H1 (cell line): ENCODE measurements at regions not wholly inside any gene's neighbourhood (a gene's known extent, or its start where the extent isn't known, plus 50 kb on each side); places are given as distances from the start of the nearest gene placed in this dataset.

ENCODE experiments used
- CTCF ChIA-PET: fragments of 300-600 bp; sonication (Branson Sonifier 250); formaldehyde crosslinking; loops from one replicate; lab custom pipeline; 2021; ENCODE audit not compliant: partially characterized antibody; lab: Charles Lee
- POLR2A ChIA-PET: fragments of 300-600 bp; sonication (Branson Sonifier 250); formaldehyde crosslinking; loops from one replicate; lab custom pipeline; 2021; ENCODE audit warnings: inconsistent platforms; ENCODE audit not compliant: partially characterized antibody; lab: Charles Lee
- DNase-seq, 2 experiments: peaks; one replicate each; pipeline versions ENCODE4 v3.0.0 to v3.0.0-alpha.2; 2010 to 2022; ENCODE audit warnings: low spot score in 2 of 2, low read depth in 1 of 2, mixed read lengths in 1 of 2
- FAIRE-seq: peaks from 2 replicates; lab custom pipeline; 2011; peaks lifted over from hg19 to GRCh38; lab: Jason Lieb, UNC
- H2AFZ ChIP-seq: 2 replicates; pipeline ENCODE4 v1.8.1; 2012; ENCODE audit warnings: low read length, inconsistent platforms
- H2AK5ac ChIP-seq: 2 replicates; pipeline ENCODE4 v1.6.1; 2013; ENCODE audit warnings: low read depth, low read length
- H2BK120ac ChIP-seq: replicated peaks from 2 replicates; pipeline ENCODE3; 2013; ENCODE audit warnings: low read depth, low read length, inconsistent platforms
- H2BK12ac ChIP-seq: 2 replicates; pipeline ENCODE4 v1.6.1; 2013; ENCODE audit warnings: low read depth, low read length
- H2BK15ac ChIP-seq: 2 replicates; pipeline ENCODE4 v1.6.1; 2013; ENCODE audit warnings: low read length
- H2BK20ac ChIP-seq: 2 replicates; pipeline ENCODE4 v1.6.1; 2013; ENCODE audit warnings: low read length
- H2BK5ac ChIP-seq: 2 replicates; pipeline ENCODE4 v1.6.1; 2013; ENCODE audit warnings: low read depth, low read length
- H3K14ac ChIP-seq: 2 replicates; pipeline ENCODE4 v1.6.1; 2013; ENCODE audit warnings: inconsistent platforms; ENCODE audit not compliant: insufficient read length
- H3K18ac ChIP-seq: 2 replicates; pipeline ENCODE4 v1.6.1; 2013; ENCODE audit warnings: low read length; ENCODE audit errors: extremely low read depth
- H3K23ac ChIP-seq: 2 replicates; pipeline ENCODE4 v1.6.1; 2013; ENCODE audit warnings: inconsistent platforms; ENCODE audit not compliant: insufficient read length
- H3K23me2 ChIP-seq: 2 replicates; pipeline ENCODE4 v1.6.1; 2013; ENCODE audit warnings: low read depth, low read length
- H3K27ac ChIP-seq: 2 replicates; pipeline ENCODE4 v1.6.1; 2011; ENCODE audit warnings: low read depth, low read length, inconsistent platforms
- H3K27me3 ChIP-seq, 4 experiments: replicated peaks in 1 of 4; 1 replicate in 1 of 4; 2 replicates in 3 of 4; pipeline versions ENCODE4 v1.6.1 to v1.8.1; 2011 to 2013; ENCODE audit warnings: low read length in 3 of 4, mild to moderate bottlenecking in 3 of 4, inconsistent platforms in 2 of 4, mixed read lengths in 2 of 4, moderate library complexity in 1 of 4; ENCODE audit not compliant: control insufficient read depth in 3 of 4, insufficient read depth in 3 of 4; ENCODE audit errors: extremely low read depth in 1 of 4
- H3K36me3 ChIP-seq, 4 experiments: 2 replicates each; pipeline versions ENCODE4 v1.6.1 to v1.8.1; 2011 to 2013; ENCODE audit warnings: mild to moderate bottlenecking in 4 of 4, low read length in 3 of 4, moderate library complexity in 2 of 4, control low read depth in 1 of 4, inconsistent platforms in 1 of 4; ENCODE audit not compliant: insufficient read depth in 4 of 4, control insufficient read depth in 2 of 4
- H3K4ac ChIP-seq: replicated peaks from 2 replicates; pipeline ENCODE3; 2013; ENCODE audit warnings: low read length, low read depth, mixed read lengths, inconsistent platforms; ENCODE audit not compliant: insufficient read length
- H3K4me1 ChIP-seq, 4 experiments: replicated peaks in 1 of 4; 1 replicate in 1 of 4; 2 replicates in 3 of 4; pipeline versions ENCODE4 v1.6.1 to v1.8.1; 2011 to 2013; ENCODE audit warnings: low read length in 3 of 4, inconsistent platforms in 2 of 4, mixed read lengths in 1 of 4; ENCODE audit not compliant: insufficient read depth in 4 of 4, control insufficient read depth in 3 of 4
- H3K4me2 ChIP-seq, 2 experiments: 2 replicates each; pipeline versions ENCODE4 v1.6.1 to v1.8.1; 2011 to 2013; ENCODE audit warnings: low read depth in 2 of 2, low read length in 2 of 2, control low read depth in 1 of 2, inconsistent platforms in 1 of 2, mild to moderate bottlenecking in 1 of 2; ENCODE audit not compliant: insufficient read depth in 1 of 2
- H3K4me3 ChIP-seq, 4 experiments: fragments of 200-600, 300-600 bp in 1 of 4; sonication (generic), shearing (Covaris generic), sonication (Bioruptor Twin) in 1 of 4; 2 replicates each; pipeline versions ENCODE4 v1.5.1 to v1.8.1; 2011 to 2016; ENCODE audit warnings: low read length in 4 of 4, low read depth in 3 of 4, control low read depth in 2 of 4, inconsistent platforms in 2 of 4, mild to moderate bottlenecking in 2 of 4, mixed read lengths in 1 of 4, moderate library complexity in 1 of 4; ENCODE audit not compliant: insufficient read depth in 2 of 4; ENCODE audit errors: extremely low read depth in 1 of 4
- H3K56ac ChIP-seq: replicated peaks from 2 replicates; pipeline ENCODE3; 2013; ENCODE audit warnings: low read depth, mild to moderate bottlenecking, mixed read lengths, low read length, inconsistent platforms; ENCODE audit not compliant: insufficient read length
- H3K79me1 ChIP-seq: 2 replicates; pipeline ENCODE4 v1.6.1; 2013; ENCODE audit warnings: low read depth, low read length, control low read depth
- H3K79me2 ChIP-seq, 2 experiments: 2 replicates each; pipeline versions ENCODE4 v1.6.1 to v1.8.1; 2012 to 2013; ENCODE audit warnings: low read length in 2 of 2, mild to moderate bottlenecking in 2 of 2, inconsistent platforms in 1 of 2; ENCODE audit not compliant: insufficient read depth in 2 of 2, control insufficient read depth in 1 of 2
- H3K9ac ChIP-seq, 4 experiments: replicated peaks in 1 of 4; 1 replicate in 1 of 4; 2 replicates in 3 of 4; pipeline versions ENCODE4 v1.6.1 to v1.8.1; 2011 to 2013; ENCODE audit warnings: low read depth in 3 of 4, low read length in 3 of 4, control low read depth in 2 of 4, mild to moderate bottlenecking in 2 of 4, moderate library complexity in 2 of 4, inconsistent platforms in 1 of 4; ENCODE audit errors: extremely low read depth in 1 of 4
- H3K9me3 ChIP-seq, 2 experiments: 2 replicates each; pipeline versions ENCODE4 v1.6.1 to v1.8.1; 2012 to 2013; ENCODE audit warnings: mild to moderate bottlenecking in 2 of 2, moderate library complexity in 2 of 2, control low read depth in 1 of 2, inconsistent platforms in 1 of 2, low read depth in 1 of 2, low read length in 1 of 2, mixed read lengths in 1 of 2; ENCODE audit not compliant: insufficient read depth in 2 of 2
- H4K20me1 ChIP-seq, 2 experiments: replicated peaks in 1 of 2; 2 replicates each; pipeline versions ENCODE3 to v1.8.1; 2011 to 2013; ENCODE audit warnings: inconsistent platforms in 2 of 2, low read length in 2 of 2, mild to moderate bottlenecking in 1 of 2; ENCODE audit not compliant: insufficient read depth in 2 of 2, control insufficient read depth in 1 of 2
- H4K5ac ChIP-seq: 2 replicates; pipeline ENCODE4 v1.6.1; 2013; ENCODE audit warnings: low read length, low read depth, mixed read lengths, inconsistent platforms; ENCODE audit not compliant: insufficient read length
- H4K8ac ChIP-seq: 2 replicates; pipeline ENCODE4 v1.8.0; 2013; ENCODE audit warnings: mild to moderate bottlenecking, moderate library complexity, low read length, inconsistent platforms; ENCODE audit not compliant: insufficient read depth; ENCODE audit errors: extremely low read depth
- H4K91ac ChIP-seq: replicated peaks from 2 replicates; pipeline ENCODE3; 2013; ENCODE audit warnings: low read length, mixed read lengths, inconsistent platforms; ENCODE audit not compliant: insufficient read length
- ATF3 ChIP-seq: IDR thresholded peaks from 2 replicates; pipeline ENCODE4 v1.6.1; 2011; ENCODE audit warnings: low read depth, mild to moderate bottlenecking, low read length; ENCODE audit not compliant: insufficient read depth
- BRCA1 ChIP-seq: IDR thresholded peaks from 2 replicates; pipeline ENCODE4 v1.6.1; 2012; ENCODE audit warnings: low read depth, low read length, improper control_type of control experiment
- CREB1 ChIP-seq: IDR thresholded peaks from 2 replicates; pipeline ENCODE4 v1.6.1; 2012; ENCODE audit warnings: inconsistent platforms
- EP300 ChIP-seq, 2 experiments: IDR thresholded peaks; 1 replicate in 1 of 2; 2 replicates in 1 of 2; pipeline ENCODE4 v1.6.1; 2011 to 2012; ENCODE audit warnings: low read depth in 2 of 2, low read length in 2 of 2, mild to moderate bottlenecking in 2 of 2, borderline replicate concordance in 1 of 2, inconsistent platforms in 1 of 2, moderate library complexity in 1 of 2
- EZH2 ChIP-seq: fragments of 200-600 bp; sonication (generic); IDR thresholded peaks from 2 replicates; pipeline ENCODE4 v1.7.1; 2012; ENCODE audit warnings: low read depth, mild to moderate bottlenecking, moderate library complexity, low read length, inconsistent platforms; ENCODE audit not compliant: severe bottlenecking
- JUN ChIP-seq: IDR thresholded peaks from 2 replicates; pipeline ENCODE4 v1.6.1; 2011; ENCODE audit warnings: low read depth, mild to moderate bottlenecking, improper control_type of control experiment, low read length
- SAP30 ChIP-seq: fragments of 300-600 bp; sonication (generic); IDR thresholded peaks from 2 replicates; pipeline ENCODE4 v1.7.1; 2012; ENCODE audit warnings: low read length, moderate library complexity, mild to moderate bottlenecking, inconsistent platforms; ENCODE audit not compliant: insufficient read depth, insufficient replicate concordance
- TF ChIP-seq, protein P1 (sequence below): IDR thresholded peaks from 2 replicates; pipeline ENCODE4 v1.6.1; 2012; ENCODE audit warnings: low read length, inconsistent platforms

- H2AK5ac ChIP-seq, result no peak overlapping the region
- no peak overlapping the region for H3K9ac ChIP-seq
- H3K9me3 ChIP-seq, result no peaks in the 10 kb centered on the region
- no peak overlapping the region for H3K18ac ChIP-seq
- H2BK120ac ChIP-seq, result no peak overlapping the region
- ChIA-PET CTCF (no interaction called here), POLR2A (no interaction called here)
- H3K27me3 ChIP-seq, result no peaks in the 10 kb centered on the region
- H4K5ac ChIP-seq, result no peak overlapping the region
- H3K4me1 ChIP-seq, result no peaks in the 10 kb centered on the region
- H4K91ac ChIP-seq, result no peak overlapping the region
- no peak overlapping the region for H3K4me2 ChIP-seq
- FAIRE-seq, result no peak
- H3K23me2 ChIP-seq, result no peaks in the 10 kb centered on the region
- H3K4ac ChIP-seq, result no peak overlapping the region
- TF ChIP-seq SAP30 (no peak), BRCA1 (no peak), EZH2 (no peak), JUN (no peak), ATF3 (no peak), EP300 (IDR thresholded peaks at IDR 0.05; ENCODE audit: borderline replicate concordance in 1 of 2, low read depth in 2 of 2, low read length in 2 of 2) (no peak), CREB1 (no peak)
- TF ChIP-seq, protein P1, sequence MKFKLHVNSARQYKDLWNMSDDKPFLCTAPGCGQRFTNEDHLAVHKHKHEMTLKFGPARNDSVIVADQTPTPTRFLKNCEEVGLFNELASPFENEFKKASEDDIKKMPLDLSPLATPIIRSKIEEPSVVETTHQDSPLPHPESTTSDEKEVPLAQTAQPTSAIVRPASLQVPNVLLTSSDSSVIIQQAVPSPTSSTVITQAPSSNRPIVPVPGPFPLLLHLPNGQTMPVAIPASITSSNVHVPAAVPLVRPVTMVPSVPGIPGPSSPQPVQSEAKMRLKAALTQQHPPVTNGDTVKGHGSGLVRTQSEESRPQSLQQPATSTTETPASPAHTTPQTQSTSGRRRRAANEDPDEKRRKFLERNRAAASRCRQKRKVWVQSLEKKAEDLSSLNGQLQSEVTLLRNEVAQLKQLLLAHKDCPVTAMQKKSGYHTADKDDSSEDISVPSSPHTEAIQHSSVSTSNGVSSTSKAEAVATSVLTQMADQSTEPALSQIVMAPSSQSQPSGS, result no peak
- TF ChIP-seq, all 59 proteins: peak for 0
- Histone ChIP-seq H3K14ac (no peak overlapping the region), H3K4me3 (no peak overlapping the region), H2BK15ac (no peak overlapping the region), H2BK5ac (no peak overlapping the region), H3K79me1 (no peaks in the 10 kb centered on the region), H3K27ac (no peak overlapping the region), H3K36me3 (no peaks in the 10 kb centered on the region), H4K8ac (no peak overlapping the region), H2AFZ (no peak overlapping the region), H3K23ac (no peak overlapping the region), H3K79me2 (no peaks in the 10 kb centered on the region), H3K56ac (no peak overlapping the region), H2BK12ac (no peak overlapping the region), H4K20me1 (no peaks in the 10 kb centered on the region), H2BK20ac (no peak overlapping the region)
- DNase-seq, result no peak
Observed at GRCh38 chr3:176149567-176149966, 1047.7 kb downstream of the TBL1XR1 start.
